K562 (cell line): ENCODE measurements at regions not wholly inside any gene's neighbourhood (a gene's known extent, or its start where the extent isn't known, plus 50 kb on each side); places are given as distances from the start of the nearest gene placed in this dataset.
"Not testable (repeated sequence)": the region's sequence is repeated elsewhere in the genome, so short reads cannot be mapped to it uniquely, and the experiment has no call there.

Experiments used
- ATAC-seq: fragments of 200-7000 bp; cut with Tn5 transposase; 3 replicates; pipeline ENCODE4 v1.9.1; 2020; ENCODE audit warnings: moderate library complexity
- BruUV-seq: library from RNA; stranded (reverse); fragments of 400-500 nt; replicated peaks from 2 replicates; lab custom pipeline; 2021; lab: Mats Ljungman, UMichigan
- CTCF ChIA-PET: fragments of 300-600 bp; formaldehyde crosslinking; extraction: SDS; loops from one replicate; lab custom pipeline; 2021; ENCODE audit warnings: low intra/inter-chr PET ratio; lab: Yijun Ruan, JAX
- POLR2A ChIA-PET: fragments of 300-600, 350-650 bp; sonication (Branson Sonifier 250); formaldehyde crosslinking; extraction: SDS; loops from one replicate; lab custom pipeline; 2021; ENCODE audit warnings: antibody characterized with exemption, inconsistent platforms; lab: Yijun Ruan, JAX
- DNase-seq, 4 experiments: peaks; one replicate each; pipeline versions ENCODE4 v3.0.0 to v3.0.0-alpha.2; 2011 to 2018; ENCODE audit warnings: low spot score in 3 of 4, mixed read lengths in 3 of 4; ENCODE audit errors: extremely low read depth in 1 of 4
- FAIRE-seq: peaks from 2 replicates; lab custom pipeline; 2011; peaks lifted over from hg19 to GRCh38; lab: Jason Lieb, UNC
- H2AFZ ChIP-seq: 2 replicates; pipeline ENCODE4 v1.6.0; 2011; ENCODE audit warnings: low read depth, low read length, control low read depth, inconsistent platforms
- H3K27ac ChIP-seq: fragments of 200-600 bp; 3 replicates; pipeline ENCODE4 v1.8.0; 2011; ENCODE audit warnings: low read depth, mild to moderate bottlenecking, control low read depth, inconsistent platforms, low read length, moderate library complexity, mixed read lengths; ENCODE audit errors: extremely low read depth
- H3K27me3 ChIP-seq, 2 experiments: fragments of 300-600 bp in 1 of 2; 2 replicates in 1 of 2; 3 replicates in 1 of 2; pipeline versions ENCODE4 v1.6.0 to v1.8.0; 2011; ENCODE audit warnings: inconsistent platforms in 2 of 2, low read length in 2 of 2, mild to moderate bottlenecking in 1 of 2, mixed read lengths in 1 of 2, moderate library complexity in 1 of 2; ENCODE audit not compliant: control insufficient read depth in 2 of 2, insufficient read depth in 2 of 2
- H3K36me3 ChIP-seq: fragments of 300-600 bp; 3 replicates; pipeline ENCODE4 v1.8.0; 2011; ENCODE audit warnings: mild to moderate bottlenecking, low read length, inconsistent platforms; ENCODE audit not compliant: control insufficient read depth, insufficient read depth
- H3K4me1 ChIP-seq, 2 experiments: fragments of 200-600 bp in 1 of 2; replicated peaks in 1 of 2; 2 replicates in 1 of 2; 3 replicates in 1 of 2; pipeline versions ENCODE4 v1.5.1 to v1.8.0; 2011; ENCODE audit warnings: inconsistent platforms in 2 of 2, low read length in 2 of 2, mild to moderate bottlenecking in 1 of 2, mixed read lengths in 1 of 2, moderate library complexity in 1 of 2; ENCODE audit not compliant: control insufficient read depth in 2 of 2, insufficient read depth in 2 of 2
- H3K4me2 ChIP-seq: 2 replicates; pipeline ENCODE4 v1.6.1; 2011; ENCODE audit warnings: low read length, control low read depth, inconsistent platforms, mixed read lengths; ENCODE audit not compliant: insufficient read depth
- H3K4me3 ChIP-seq: fragments of 200-600 bp; sonication (generic), shearing (Covaris generic); 2 replicates; pipeline ENCODE4 v1.5.1; 2016; ENCODE audit warnings: control low read depth, inconsistent platforms
- H3K79me2 ChIP-seq: fragments of 200-600 bp; 3 replicates; pipeline ENCODE4 v1.8.0; 2011; ENCODE audit warnings: low read length, inconsistent platforms; ENCODE audit not compliant: control insufficient read depth, insufficient read depth
- H3K9ac ChIP-seq, 2 experiments: 2 replicates each; pipeline versions ENCODE4 v1.6.0 to v1.6.1; 2011; ENCODE audit warnings: low read depth in 2 of 2, low read length in 2 of 2, control low read depth in 1 of 2, inconsistent platforms in 1 of 2, mild to moderate bottlenecking in 1 of 2, mixed read lengths in 1 of 2; ENCODE audit not compliant: insufficient read depth in 1 of 2
- H3K9me1 ChIP-seq: one replicate; pipeline ENCODE4 v1.6.0; 2011; ENCODE audit warnings: inconsistent platforms, mild to moderate bottlenecking, low read length, moderate library complexity; ENCODE audit not compliant: control insufficient read depth, insufficient read depth
- H3K9me3 ChIP-seq: replicated peaks from 2 replicates; pipeline ENCODE4 v1.5.1; 2011; ENCODE audit warnings: low read depth, low read length, inconsistent platforms; ENCODE audit not compliant: control insufficient read depth, insufficient read depth
- H4K20me1 ChIP-seq: replicated peaks from 2 replicates; pipeline ENCODE4 v1.6.1; 2011; ENCODE audit warnings: low read length, inconsistent platforms, mixed read lengths; ENCODE audit not compliant: control insufficient read depth, insufficient read depth
- NFIC ChIP-seq: fragments of 450-650 bp; IDR thresholded peaks from 2 replicates; pipeline ENCODE4 v1.6.1; 2017; ENCODE audit warnings: mild to moderate bottlenecking, inconsistent platforms
- NFIX ChIP-seq: fragments of 250-450 bp; sonication (Bioruptor Pico); IDR thresholded peaks from 2 replicates; pipeline ENCODE4 v1.4.0; 2020; ENCODE audit warnings: low read depth, mild to moderate bottlenecking, moderate library complexity
- SMAD1 ChIP-seq: fragments of 150-350 bp; IDR thresholded peaks from 2 replicates; pipeline ENCODE4 v1.6.1; 2014; ENCODE audit warnings: low read length, low read depth; ENCODE audit not compliant: partially characterized antibody
- WGBS: fragments of 100-300 bp; shearing (Covaris generic); methylation state at CpG from one replicate; pipeline ENCODE4 v1.1.6; 2016; ENCODE audit warnings: low coverage, mixed read lengths; ENCODE audit not compliant: insufficient coverage; ENCODE audit errors: missing lambda C conversion rate; 5-methylcytosine and 5-hydroxymethylcytosine counted together
- in situ Hi-C: fragments of 300-500 bp; cut with MboI; formaldehyde crosslinking; loops from 4 replicates; pipeline ENCODE4 v1.15.0; 2018; ENCODE audit warnings: inconsistent platforms, mixed read lengths
- intact Hi-C: fragments of 100-400 bp; cut with micrococcal nuclease; formaldehyde crosslinking; loops from 2 replicates; pipeline ENCODE4 v1.14.2; 2022
- TF ChIP-seq, protein P1 (sequence below), 3 experiments: IDR thresholded peaks in 2 of 3; conservative IDR thresholded peaks in 1 of 3; 2 replicates each; pipeline ENCODE4 v1.5.1; 2011 to 2012; ENCODE audit warnings: low read length in 3 of 3, mild to moderate bottlenecking in 3 of 3, control low read depth in 2 of 3, improper control_type of control experiment in 1 of 3, inconsistent platforms in 1 of 3, low read depth in 1 of 3, mixed read lengths in 1 of 3, moderate library complexity in 1 of 3; ENCODE audit not compliant: insufficient read depth in 2 of 3

DNA sequence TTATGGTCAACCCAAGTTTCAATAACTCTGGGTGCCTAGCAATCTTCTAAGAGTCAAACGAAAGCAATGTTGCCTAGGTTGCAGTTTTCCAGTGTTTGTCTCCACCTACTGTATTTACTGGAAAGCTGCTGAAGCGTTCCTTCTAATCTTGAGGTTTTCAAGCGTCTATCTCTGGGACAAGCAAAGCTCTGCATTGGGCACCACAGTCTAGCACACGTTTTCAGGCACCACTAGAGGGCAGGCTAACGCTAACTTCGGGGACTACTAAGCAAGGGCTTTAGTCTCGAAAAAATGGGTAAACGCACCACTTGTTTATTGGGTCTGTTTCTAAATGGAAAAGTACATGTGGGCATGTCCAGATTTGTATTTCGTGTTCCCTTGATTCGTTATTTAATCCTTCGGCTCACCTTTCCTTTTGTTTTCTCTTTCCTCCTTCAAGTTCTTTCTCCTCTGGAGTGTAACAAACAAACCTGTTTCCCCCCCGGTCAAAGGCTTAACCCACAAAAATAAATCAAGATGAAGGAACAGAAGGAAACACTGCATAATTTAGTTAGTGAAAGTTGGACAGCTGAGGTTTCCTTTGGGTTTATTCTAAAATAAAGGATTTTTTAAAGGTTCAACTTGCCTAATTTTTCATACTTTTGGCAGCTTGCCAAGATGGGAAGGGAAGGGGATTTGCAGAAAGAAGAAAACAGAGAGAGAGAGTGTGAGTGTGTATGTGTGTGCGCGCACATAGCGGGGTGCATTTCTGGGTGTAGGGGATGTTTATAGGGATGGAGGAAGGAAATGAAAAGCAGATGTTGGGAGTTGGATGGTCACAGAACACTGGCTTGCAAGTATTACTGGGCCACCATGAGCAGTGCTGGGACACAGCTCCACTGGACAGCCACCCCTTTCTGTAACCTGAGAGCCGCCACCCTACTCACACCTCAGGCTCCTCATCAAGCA, 348.3 kb downstream of the GOLGA6L6 start:
- BruUV-seq, CTCF ChIA-PET: not testable (repeated sequence)

DNA sequence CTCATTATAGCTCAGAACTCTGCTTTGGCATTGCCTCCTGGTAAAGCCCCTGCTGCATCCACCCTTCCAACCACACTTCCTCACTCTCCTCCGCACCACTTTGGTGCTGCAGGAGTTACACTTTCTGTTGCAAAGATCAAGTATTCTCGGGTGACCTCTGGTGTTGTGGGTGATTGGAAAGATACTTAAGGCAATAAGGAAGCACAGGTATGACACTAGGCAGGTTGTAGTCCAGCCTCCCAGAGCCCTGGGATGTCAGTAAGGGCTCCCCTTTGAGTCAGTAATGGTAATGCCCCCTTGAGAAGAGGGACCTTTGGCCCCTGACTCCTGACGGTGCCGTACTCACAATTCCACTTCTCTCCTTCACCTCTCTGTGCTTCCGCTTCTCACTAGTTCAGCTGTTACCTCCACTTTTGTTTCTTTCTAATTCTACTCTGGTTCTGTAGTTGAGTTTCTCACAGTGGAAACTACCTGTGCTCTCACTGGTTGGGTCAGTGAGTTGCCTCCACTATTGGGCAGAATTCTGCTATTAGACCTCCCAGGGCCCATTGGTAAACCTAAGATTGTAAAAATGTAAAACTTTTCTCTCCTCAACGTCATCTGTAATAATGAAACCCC, 350.0 kb downstream of the GOLGA6L6 start:
- H3K9me3 ChIP-seq: not testable (repeated sequence)

More for the DNA sequence above, 348.3 kb downstream of the GOLGA6L6 start:
- in situ Hi-C loops: loop anchor here (25.0 kb wide), 1 partner anchor 994 kb away; no protein-coding TSS in a partner anchor
- ATAC-seq (peak; percentile 100), DNase-seq (peak in 1 of 4 experiments; percentile 20), FAIRE-seq (peak; percentile 32)
- H3K4me1 ChIP-seq, H3K4me3 ChIP-seq, H3K27ac ChIP-seq, H3K9me1 ChIP-seq, intact Hi-C loops, H3K79me2 ChIP-seq, H4K20me1 ChIP-seq, H2AFZ ChIP-seq, POLR2A ChIA-PET, H3K4me2 ChIP-seq, H3K9ac ChIP-seq, H3K9me3 ChIP-seq, H3K36me3 ChIP-seq, H3K27me3 ChIP-seq: not testable (repeated sequence)
- TF ChIP-seq, protein P1, sequence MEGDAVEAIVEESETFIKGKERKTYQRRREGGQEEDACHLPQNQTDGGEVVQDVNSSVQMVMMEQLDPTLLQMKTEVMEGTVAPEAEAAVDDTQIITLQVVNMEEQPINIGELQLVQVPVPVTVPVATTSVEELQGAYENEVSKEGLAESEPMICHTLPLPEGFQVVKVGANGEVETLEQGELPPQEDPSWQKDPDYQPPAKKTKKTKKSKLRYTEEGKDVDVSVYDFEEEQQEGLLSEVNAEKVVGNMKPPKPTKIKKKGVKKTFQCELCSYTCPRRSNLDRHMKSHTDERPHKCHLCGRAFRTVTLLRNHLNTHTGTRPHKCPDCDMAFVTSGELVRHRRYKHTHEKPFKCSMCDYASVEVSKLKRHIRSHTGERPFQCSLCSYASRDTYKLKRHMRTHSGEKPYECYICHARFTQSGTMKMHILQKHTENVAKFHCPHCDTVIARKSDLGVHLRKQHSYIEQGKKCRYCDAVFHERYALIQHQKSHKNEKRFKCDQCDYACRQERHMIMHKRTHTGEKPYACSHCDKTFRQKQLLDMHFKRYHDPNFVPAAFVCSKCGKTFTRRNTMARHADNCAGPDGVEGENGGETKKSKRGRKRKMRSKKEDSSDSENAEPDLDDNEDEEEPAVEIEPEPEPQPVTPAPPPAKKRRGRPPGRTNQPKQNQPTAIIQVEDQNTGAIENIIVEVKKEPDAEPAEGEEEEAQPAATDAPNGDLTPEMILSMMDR (IDR thresholded peaks at IDR 0.05 in 2 of 3, conservative IDR thresholded peaks at IDR 0.05 in 1 of 3; ENCODE audit: insufficient read depth in 2 of 3, low read depth in 1 of 3, low read length in 3 of 3): peak; percentile 41 to 63 (median 51)
- TF ChIP-seq NFIC (peak; percentile 100), SMAD1 (peak; percentile 77), NFIX (CRISPR knock-in tag) (peak; percentile 99)
- WGBS: under 1% methylated on average over 15 of the region's 16 CpGs

GRCh38 chr15:20188611-20189010, 353.0 kb downstream of the GOLGA6L6 start:
- H3K4me2 ChIP-seq, H4K20me1 ChIP-seq, POLR2A ChIA-PET, ATAC-seq, H3K4me1 ChIP-seq, DNase-seq, BruUV-seq, H3K79me2 ChIP-seq, H3K27me3 ChIP-seq, H3K4me3 ChIP-seq, FAIRE-seq, H3K27ac ChIP-seq, CTCF ChIA-PET, H3K9me1 ChIP-seq, H3K36me3 ChIP-seq, H3K9ac ChIP-seq, H2AFZ ChIP-seq, intact Hi-C loops, H3K9me3 ChIP-seq: not testable (repeated sequence)
- WGBS: under 1% methylated on average over 4 of the region's 4 CpGs
- in situ Hi-C loops: loop anchor here (25.0 kb wide), 1 partner anchor 999 kb away; no protein-coding TSS in a partner anchor

More for the DNA sequence above, 350.0 kb downstream of the GOLGA6L6 start:
- DNase-seq, CTCF ChIA-PET, H3K27me3 ChIP-seq, H3K9me1 ChIP-seq, H3K4me1 ChIP-seq, H4K20me1 ChIP-seq, BruUV-seq, H3K36me3 ChIP-seq, H3K4me2 ChIP-seq, H3K9ac ChIP-seq, POLR2A ChIA-PET, H3K4me3 ChIP-seq, H3K27ac ChIP-seq, H3K79me2 ChIP-seq, FAIRE-seq, ATAC-seq, H2AFZ ChIP-seq, intact Hi-C loops: not testable (repeated sequence)
- in situ Hi-C loops: loop anchor here (25.0 kb wide), 1 partner anchor 996 kb away; no protein-coding TSS in a partner anchor
- WGBS: 3% methylated on average over 6 of the region's 6 CpGs
